Stimulated activated CD8-positive, alpha-beta memory T cell treated with anti-CD3 and anti-CD28 coated beads, Interleukin-4, amount 100 ng/mL, for 1 hour (primary cell): ENCODE measurements at regions not wholly inside any gene's neighbourhood (a gene's known extent, or its start where the extent isn't known, plus 50 kb on each side); places are given as distances from the start of the nearest gene placed in this dataset.

Source experiments
- DNase-seq, 2 donors: peaks; one replicate each; pipeline ENCODE4 v3.0.0-alpha.2; 2020; ENCODE audit warnings: low read depth in 2 of 2, low spot score in 1 of 2

GRCh38 chr16:86902656-86903001 lies 324.3 kb downstream of the FOXL1 start:
- no peak for DNase-seq

- no peak for DNase-seq
Observed at GRCh38 chr16:86903068-86903467, 324.7 kb downstream of the FOXL1 start.

- DNase-seq = no peak
Observed at GRCh38 chr16:86905302-86905701, 327.0 kb downstream of the FOXL1 start.

DNA sequence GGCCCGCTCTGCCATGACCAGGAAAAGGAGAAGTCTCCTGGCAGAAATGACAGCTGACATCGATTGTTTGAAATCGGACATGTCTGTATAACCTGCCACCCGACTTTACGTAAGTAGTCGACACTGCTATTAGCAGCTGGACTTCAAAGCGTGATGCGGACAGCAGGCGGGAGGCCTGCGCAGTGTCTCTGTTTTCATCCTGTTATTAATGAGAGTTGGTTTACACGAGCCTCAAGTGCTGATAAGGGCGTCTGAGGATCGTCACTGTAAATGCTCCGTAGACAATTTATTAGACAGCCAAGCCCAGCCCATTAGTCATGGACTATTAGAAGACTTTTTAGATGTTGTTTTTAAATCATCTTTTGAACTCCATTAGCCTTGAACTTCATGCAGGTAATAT lies 328.3 kb downstream of the FOXL1 start:
- DNase-seq = no peak

DNA sequence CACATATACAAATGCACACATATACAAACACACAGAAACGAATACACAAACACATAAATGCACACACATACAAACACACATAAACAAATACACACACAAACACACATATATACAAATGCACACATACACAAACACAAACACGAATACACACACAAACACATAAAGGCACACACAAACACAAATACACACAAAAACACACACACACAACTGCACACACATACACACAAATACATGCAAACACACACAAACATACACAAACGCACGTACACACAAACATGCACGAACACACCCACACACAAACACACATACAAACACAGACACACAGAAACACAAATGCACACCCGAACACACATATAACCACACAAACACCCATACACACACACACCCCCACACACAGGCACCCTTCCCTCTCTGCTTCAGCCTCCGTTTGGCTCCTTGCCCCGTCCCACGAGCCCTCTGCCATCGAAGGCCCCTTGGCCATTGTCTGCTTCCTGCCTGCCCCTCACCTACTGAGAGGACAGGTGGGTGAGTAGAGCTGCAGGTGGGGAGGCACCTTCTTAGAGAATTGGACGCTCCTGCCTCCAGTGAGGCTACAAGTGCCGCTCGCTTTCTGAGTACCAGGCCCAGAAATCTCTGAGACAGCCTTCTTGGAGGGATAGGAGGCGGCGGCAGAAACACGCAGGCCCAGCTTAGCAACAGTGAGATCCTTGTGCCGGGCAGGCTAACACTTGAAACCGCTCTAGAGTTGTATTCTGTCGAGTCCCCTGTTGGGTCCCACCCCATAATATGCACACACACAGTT lies 331.2 kb downstream of the FOXL1 start:
- no peak for DNase-seq

- DNase-seq = no peak
Observed at GRCh38 chr16:86910161-86910769, 331.9 kb downstream of the FOXL1 start.

GRCh38 chr16:86911437-86911958 lies 333.1 kb downstream of the FOXL1 start:
- no peak for DNase-seq

GRCh38 chr16:86913886-86914285 lies 335.5 kb downstream of the FOXL1 start:
- DNase-seq = no peak

DNA sequence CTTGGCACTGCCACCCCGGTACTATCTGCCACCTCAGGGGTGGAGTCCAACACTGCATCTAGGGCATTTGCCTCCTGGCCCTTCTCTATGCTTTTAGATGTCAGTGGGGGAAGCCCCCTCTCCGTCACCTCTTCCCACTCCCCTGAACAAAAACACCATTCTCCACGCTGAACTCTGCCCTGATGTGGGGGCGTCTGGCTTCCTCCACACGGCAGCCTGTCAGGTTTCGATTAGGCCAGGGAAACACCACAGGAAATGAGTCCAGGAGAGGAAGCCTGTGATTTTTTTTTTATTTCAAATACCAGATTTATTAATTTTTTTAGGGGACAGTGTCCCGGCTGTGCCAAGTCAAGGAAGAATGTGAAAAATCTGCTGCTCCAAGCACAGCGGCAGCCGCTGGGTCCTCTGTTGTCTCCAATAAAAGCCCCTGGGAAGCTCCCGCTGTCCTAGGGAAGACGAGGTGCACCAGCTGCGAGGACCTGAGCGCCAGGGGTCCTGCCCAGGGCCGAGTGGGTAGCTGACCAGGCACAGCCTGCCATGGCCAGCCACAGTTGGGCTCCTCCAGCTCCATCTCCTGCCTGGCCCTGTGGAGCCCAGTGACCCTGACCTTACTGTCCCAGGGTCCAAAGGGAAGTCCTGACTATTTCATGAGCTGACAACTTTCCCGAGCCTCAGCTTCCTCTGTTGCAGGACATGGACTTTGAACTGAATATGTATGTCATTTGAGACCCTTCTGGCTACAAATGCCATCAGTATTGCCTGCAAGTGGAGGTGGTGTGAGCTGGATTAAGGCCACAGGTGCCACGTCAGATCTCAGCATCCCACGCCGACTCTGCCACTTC lies 336.7 kb downstream of the FOXL1 start:
- no peak for DNase-seq

DNA sequence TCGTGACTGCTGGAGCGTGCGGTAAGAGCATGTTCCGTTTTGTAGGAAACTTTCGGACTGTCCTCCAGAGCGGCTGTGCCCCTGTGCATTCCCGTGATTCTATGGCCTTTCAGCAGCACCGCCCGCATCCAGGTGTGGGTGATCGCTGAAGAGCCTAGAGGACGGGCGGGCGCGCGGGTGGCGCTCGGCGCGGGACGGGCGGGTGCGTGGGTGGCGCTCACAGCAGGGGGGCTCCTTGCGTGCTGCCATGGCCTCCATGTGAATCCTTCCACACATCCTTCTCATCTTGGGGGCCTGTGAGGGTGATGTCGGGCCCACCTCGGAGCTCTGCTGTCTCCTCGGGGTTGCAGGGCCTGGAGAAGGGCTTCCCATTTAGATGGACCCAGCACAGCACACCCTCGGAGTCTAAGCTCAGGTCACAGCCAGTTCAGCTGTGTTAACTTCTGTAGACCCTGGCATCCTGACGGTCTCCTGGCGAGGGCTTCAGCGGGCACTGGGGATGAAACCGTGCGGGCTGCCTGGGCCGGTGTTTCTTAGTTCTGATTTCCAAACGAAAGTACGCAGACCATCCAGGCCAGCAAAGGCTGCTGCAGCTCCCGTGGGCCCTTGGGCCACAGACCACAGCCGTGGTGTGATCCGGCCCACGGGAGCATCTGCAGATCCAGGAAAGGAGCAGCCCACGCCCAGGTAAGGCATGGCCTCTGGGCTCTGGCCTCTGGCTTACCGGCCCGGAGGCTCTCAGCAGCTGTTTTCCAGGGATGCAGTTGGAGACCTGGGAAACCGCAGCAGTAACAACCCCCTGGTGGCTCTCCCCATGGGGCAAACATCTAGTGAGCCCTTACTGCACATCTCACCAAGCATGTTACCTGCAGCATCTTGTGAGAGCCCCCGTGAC lies 339.4 kb downstream of the FOXL1 start:
- DNase-seq = no peak

DNA sequence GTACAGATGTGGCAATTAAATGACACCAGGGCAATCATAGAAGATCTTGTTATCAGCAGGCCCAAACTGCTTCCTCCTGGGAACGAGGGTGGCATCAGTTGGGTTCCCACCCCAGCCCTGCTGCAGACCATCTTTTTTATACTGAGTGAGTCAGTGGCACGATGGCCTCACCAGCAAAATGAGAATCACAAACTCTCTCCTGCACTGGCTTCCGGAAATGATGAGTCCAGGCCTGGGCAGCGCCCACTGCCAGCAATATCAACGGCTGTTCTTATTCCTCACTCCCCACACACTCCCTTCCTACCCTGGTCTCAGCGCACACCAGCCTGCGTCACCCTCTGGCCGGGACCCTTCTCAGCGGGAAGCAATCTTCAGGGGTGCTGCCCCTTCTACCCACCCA lies 340.3 kb downstream of the FOXL1 start:
- no peak for DNase-seq

DNA sequence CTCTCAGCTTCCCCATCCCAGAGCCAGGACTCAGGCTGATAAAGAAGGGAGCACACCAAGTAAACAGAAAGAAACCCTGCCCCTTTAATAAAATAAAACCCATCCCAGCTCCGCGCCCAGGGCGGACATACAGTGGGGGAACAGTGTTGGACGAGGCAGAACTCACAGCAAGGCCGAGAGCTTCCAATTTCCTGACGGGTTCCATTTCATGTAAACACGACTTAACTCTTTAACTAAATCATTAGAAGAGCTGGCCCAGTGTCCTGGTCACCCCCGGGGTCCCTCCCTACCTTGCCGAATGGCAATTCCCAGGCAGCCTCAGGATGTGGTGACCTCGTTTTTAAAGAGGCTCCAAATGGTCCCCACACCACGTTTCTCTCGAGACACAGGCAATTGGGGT lies 340.7 kb downstream of the FOXL1 start:
- DNase-seq = no peak

- DNase-seq = no peak
Observed at GRCh38 chr16:86919578-86920305, 341.4 kb downstream of the FOXL1 start.

- DNase-seq = no peak
Observed at GRCh38 chr16:86921289-86921688, 342.9 kb downstream of the FOXL1 start.

GRCh38 chr16:86922311-86922710 lies 344.0 kb downstream of the FOXL1 start:
- DNase-seq = no peak

DNA sequence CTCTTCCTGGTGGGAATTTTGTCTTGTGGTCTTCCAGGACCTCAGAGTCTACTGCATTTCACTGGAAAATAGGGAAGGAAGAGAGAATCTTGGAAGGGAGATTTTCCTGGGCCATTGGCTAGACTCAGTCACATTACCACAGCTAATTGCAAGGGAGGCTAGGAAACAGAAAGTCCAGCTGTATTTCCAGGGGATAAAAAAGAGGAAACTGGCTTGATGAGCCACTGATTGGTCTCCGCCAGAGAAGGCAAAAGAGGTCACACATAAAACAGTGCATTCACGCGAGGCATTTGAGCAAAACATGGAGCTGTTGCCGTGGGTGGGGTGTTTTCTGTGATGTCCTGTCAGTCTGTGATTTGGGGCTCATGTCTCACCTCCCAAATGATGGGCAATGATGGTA lies 345.3 kb downstream of the FOXL1 start:
- no peak for DNase-seq

GRCh38 chr16:86924537-86924936 lies 346.2 kb downstream of the FOXL1 start:
- no peak for DNase-seq

DNA sequence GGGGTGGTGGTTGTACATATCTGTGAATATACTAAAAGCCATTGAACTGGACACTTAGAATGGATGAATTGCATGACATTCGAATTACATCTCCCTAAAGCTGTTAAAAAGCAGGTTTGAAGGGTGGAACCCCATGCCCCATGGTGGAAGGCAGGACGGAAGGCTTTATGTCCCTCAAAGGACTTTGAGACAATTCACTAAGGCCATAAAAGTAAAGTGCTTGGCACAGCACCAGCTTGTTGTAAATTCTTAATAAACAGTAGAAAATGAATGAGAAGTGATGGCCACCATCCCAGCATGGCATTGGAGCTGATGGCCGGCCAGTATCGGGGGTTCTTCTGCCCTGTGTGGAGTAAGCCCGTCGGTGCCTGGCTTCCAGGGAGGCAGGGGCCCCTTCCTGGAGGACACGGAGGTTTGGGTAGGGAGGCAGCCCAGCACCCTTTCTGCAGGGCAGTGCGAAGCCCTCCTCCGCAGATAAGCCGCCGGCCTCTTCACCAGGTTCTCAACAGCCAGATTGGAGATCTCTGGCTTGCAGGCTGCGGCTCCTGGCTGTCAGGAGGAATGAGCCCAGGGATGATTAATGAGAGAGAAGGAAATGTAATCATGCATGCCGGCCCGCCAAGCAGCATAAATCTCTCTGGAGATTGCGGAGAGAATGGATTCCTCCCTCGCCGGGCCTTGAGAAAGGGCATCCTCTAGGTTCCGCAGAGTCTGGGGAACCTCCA lies 346.9 kb downstream of the FOXL1 start:
- no peak for DNase-seq
